ENCODE measurements at regions not wholly inside any gene's neighbourhood (a gene's known extent, or its start where the extent isn't known, plus 50 kb on each side); places are given as distances from the start of the nearest gene placed in this dataset.

GRCh38 chr12:113727651-113728061 lies 238.5 kb downstream of the RBM19 start:
- H3K4me3 Mint-ChIP-seq (ENCODE audit: unreplicated experiment) = no peak overlapping the region
- H3K27me3 Mint-ChIP-seq (ENCODE audit: unreplicated experiment) = peaks cover 3% of the 10 kb centered on the region
- no peak for DNase-seq (ENCODE audit: low spot score)
- no peaks in the 10 kb centered on the region for H3K9me3 Mint-ChIP-seq (ENCODE audit: unreplicated experiment)
- H3K4me1 Mint-ChIP-seq (ENCODE audit: unreplicated experiment) = peaks cover 4% of the 10 kb centered on the region
- H3K27ac Mint-ChIP-seq (ENCODE audit: unreplicated experiment) = no peak overlapping the region
- H3K36me3 Mint-ChIP-seq (ENCODE audit: low read depth, unreplicated experiment) = no peaks in the 10 kb centered on the region
- no peak for TF ChIP-seq CTCF (IDR thresholded peaks at IDR 0.05; ENCODE audit: unreplicated experiment)

- H3K27me3 Mint-ChIP-seq (ENCODE audit: unreplicated experiment) = peaks cover 5% of the 10 kb centered on the region
- H3K4me1 Mint-ChIP-seq (ENCODE audit: unreplicated experiment) = peaks cover 4% of the 10 kb centered on the region
- H3K4me3 Mint-ChIP-seq (ENCODE audit: unreplicated experiment) = no peak overlapping the region
- no peak overlapping the region for H3K27ac Mint-ChIP-seq (ENCODE audit: unreplicated experiment)
- no peaks in the 10 kb centered on the region for H3K9me3 Mint-ChIP-seq (ENCODE audit: unreplicated experiment)
- TF ChIP-seq CTCF (IDR thresholded peaks at IDR 0.05; ENCODE audit: unreplicated experiment) = no peak
- DNase-seq (ENCODE audit: low spot score) = no peak
- no peaks in the 10 kb centered on the region for H3K36me3 Mint-ChIP-seq (ENCODE audit: low read depth, unreplicated experiment)
Observed at GRCh38 chr12:113726254-113726819, 239.8 kb downstream of the RBM19 start.

- TF ChIP-seq CTCF (IDR thresholded peaks at IDR 0.05; ENCODE audit: unreplicated experiment) = no peak
- no peak overlapping the region for H3K4me3 Mint-ChIP-seq (ENCODE audit: unreplicated experiment)
- no peaks in the 10 kb centered on the region for H3K36me3 Mint-ChIP-seq (ENCODE audit: low read depth, unreplicated experiment)
- no peak overlapping the region for H3K27ac Mint-ChIP-seq (ENCODE audit: unreplicated experiment)
- H3K27me3 Mint-ChIP-seq (ENCODE audit: unreplicated experiment) = peaks cover 5% of the 10 kb centered on the region
- DNase-seq (ENCODE audit: low spot score) = no peak
- peaks cover 7% of the 10 kb centered on the region for H3K4me1 Mint-ChIP-seq (ENCODE audit: unreplicated experiment)
- H3K9me3 Mint-ChIP-seq (ENCODE audit: unreplicated experiment) = no peaks in the 10 kb centered on the region
Observed at GRCh38 chr12:113725557-113725876, 240.6 kb downstream of the RBM19 start.

- H3K27me3 Mint-ChIP-seq (ENCODE audit: unreplicated experiment) = peaks cover 5% of the 10 kb centered on the region
- no peaks in the 10 kb centered on the region for H3K36me3 Mint-ChIP-seq (ENCODE audit: low read depth, unreplicated experiment)
- peaks cover 10% of the 10 kb centered on the region for H3K4me1 Mint-ChIP-seq (ENCODE audit: unreplicated experiment)
- TF ChIP-seq CTCF (IDR thresholded peaks at IDR 0.05; ENCODE audit: unreplicated experiment) = no peak
- no peak overlapping the region for H3K4me3 Mint-ChIP-seq (ENCODE audit: unreplicated experiment)
- no peaks in the 10 kb centered on the region for H3K9me3 Mint-ChIP-seq (ENCODE audit: unreplicated experiment)
- H3K27ac Mint-ChIP-seq (ENCODE audit: unreplicated experiment) = no peak overlapping the region
- DNase-seq (ENCODE audit: low spot score) = no peak
Observed at GRCh38 chr12:113724794-113725556, 241.2 kb downstream of the RBM19 start.

GRCh38 chr12:113723631-113724030 lies 242.5 kb downstream of the RBM19 start:
- Mint-ChIP-seq H3K27me3 (ENCODE audit: unreplicated experiment) (peaks cover 5% of the 10 kb centered on the region), H3K4me1 (ENCODE audit: unreplicated experiment) (peaks cover 10% of the 10 kb centered on the region), H3K4me3 (ENCODE audit: unreplicated experiment) (no peak overlapping the region), H3K9me3 (ENCODE audit: unreplicated experiment) (no peaks in the 10 kb centered on the region), H3K36me3 (ENCODE audit: low read depth, unreplicated experiment) (no peaks in the 10 kb centered on the region), H3K27ac (ENCODE audit: unreplicated experiment) (no peak overlapping the region)
- no peak for DNase-seq (ENCODE audit: low spot score)
- no peak for TF ChIP-seq CTCF (IDR thresholded peaks at IDR 0.05; ENCODE audit: unreplicated experiment)
